ENCODE measurements at regions not wholly inside any gene's neighbourhood (a gene's known extent, or its start where the extent isn't known, plus 50 kb on each side); places are given as distances from the start of the nearest gene placed in this dataset.

- H3K27ac ChIP-seq: no peak overlapping the region
- H3K4me3 ChIP-seq: no peak overlapping the region
- TF ChIP-seq CEBPB (IDR thresholded peaks at IDR 0.05) (no peak), TFCP2L1 (CRISPR knock-in tag; IDR thresholded peaks at IDR 0.05) (no peak)
- TF ChIP-seq, protein P1, sequence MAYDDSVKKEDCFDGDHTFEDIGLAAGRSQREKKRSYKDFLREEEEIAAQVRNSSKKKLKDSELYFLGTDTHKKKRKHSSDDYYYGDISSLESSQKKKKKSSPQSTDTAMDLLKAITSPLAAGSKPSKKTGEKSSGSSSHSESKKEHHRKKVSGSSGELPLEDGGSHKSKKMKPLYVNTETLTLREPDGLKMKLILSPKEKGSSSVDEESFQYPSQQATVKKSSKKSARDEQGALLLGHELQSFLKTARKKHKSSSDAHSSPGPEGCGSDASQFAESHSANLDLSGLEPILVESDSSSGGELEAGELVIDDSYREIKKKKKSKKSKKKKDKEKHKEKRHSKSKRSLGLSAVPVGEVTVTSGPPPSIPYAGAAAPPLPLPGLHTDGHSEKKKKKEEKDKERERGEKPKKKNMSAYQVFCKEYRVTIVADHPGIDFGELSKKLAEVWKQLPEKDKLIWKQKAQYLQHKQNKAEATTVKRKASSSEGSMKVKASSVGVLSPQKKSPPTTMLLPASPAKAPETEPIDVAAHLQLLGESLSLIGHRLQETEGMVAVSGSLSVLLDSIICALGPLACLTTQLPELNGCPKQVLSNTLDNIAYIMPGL (CRISPR knock-in tag; IDR thresholded peaks at IDR 0.05; ENCODE audit: borderline replicate concordance): no peak
- CTCF ChIA-PET: no interaction called here
- H3K9me3 ChIP-seq: no peaks in the 10 kb centered on the region
- POLR2A ChIA-PET: no interaction called here
- H3K4me1 ChIP-seq: no peaks in the 10 kb centered on the region
- ATAC-seq (no peak), FAIRE-seq (no peak), DNase-seq (ENCODE audit: low read depth in 1 of 2, low spot score in 1 of 2) (no peak)
- 5% methylated on average over 6 of the region's 6 CpGs for WGBS (ENCODE audit: missing lambda C conversion rate)
- H3K4me2 ChIP-seq: no peak overlapping the region
Observed at GRCh38 chr22:22362936-22363335, 118.3 kb downstream of the VPREB1 start.

DNA sequence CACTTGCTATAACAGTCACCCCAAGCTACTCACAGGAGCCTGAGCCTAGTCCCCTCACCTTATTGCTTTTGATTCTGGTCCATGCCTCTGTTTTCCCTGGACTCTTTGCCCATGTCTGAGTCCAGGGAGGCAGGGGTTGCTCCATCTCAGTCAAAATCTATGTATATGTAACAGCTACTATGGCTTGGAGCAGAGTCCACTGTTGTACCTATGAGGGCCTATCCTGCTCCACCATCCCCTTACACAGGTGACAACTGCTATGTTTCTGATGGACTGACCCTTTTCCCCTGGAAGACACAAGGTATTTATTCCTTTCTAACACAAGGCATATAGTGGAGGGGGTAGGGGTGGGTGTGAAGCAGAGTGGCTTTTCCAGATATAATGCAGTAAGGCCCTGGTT is 119.6 kb downstream of the VPREB1 start:
- Histone ChIP-seq H3K4me2 (no peak overlapping the region), H3K4me1 (no peaks in the 10 kb centered on the region), H3K27ac (no peak overlapping the region), H3K4me3 (no peak overlapping the region), H3K9me3 (no peaks in the 10 kb centered on the region)
- ChIA-PET CTCF (no interaction called here), POLR2A (no interaction called here)
- FAIRE-seq (no peak), ATAC-seq (no peak), DNase-seq (ENCODE audit: low read depth in 1 of 2, low spot score in 1 of 2) (no peak)
- TF ChIP-seq ZFP36 (IDR thresholded peaks at IDR 0.05; ENCODE audit: borderline replicate concordance, partially characterized antibody): no peak
- no peak for TF ChIP-seq BCL3 (IDR thresholded peaks at IDR 0.05)
- no peak for TF ChIP-seq MYC (IDR thresholded peaks at IDR 0.05; ENCODE audit: borderline replicate concordance, low read length)
- no peak for TF ChIP-seq SMC3 (IDR thresholded peaks at IDR 0.05)
- TF ChIP-seq, protein P1 (CRISPR knock-in tag; IDR thresholded peaks at IDR 0.05; ENCODE audit: borderline replicate concordance): no peak
- no peak for TF ChIP-seq POLR2A (IDR thresholded peaks at IDR 0.05; ENCODE audit: low read length)
- TF ChIP-seq MAX (IDR thresholded peaks at IDR 0.05): no peak

DNA sequence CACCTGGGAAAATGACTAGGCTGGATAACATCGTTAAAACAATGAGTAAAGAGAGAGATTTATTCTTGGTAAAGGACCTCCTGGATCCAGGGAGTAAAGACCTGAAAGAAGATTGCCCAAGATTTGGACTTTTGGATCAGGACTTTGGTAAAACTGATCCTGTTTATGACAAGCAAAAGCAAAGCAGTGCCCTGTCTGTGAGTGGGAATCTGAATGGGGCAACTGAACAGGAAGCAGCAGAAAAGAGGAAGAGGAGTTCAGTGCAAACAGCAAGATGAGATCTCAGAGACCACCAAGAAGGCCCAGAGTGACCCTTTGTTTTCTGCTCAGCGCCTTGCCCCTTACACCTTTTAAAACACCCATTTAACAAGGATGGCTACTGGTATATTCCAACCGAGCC is 122.0 kb downstream of the VPREB1 start:
- no peak overlapping the region for H3K27ac ChIP-seq
- TF ChIP-seq, protein P2, sequence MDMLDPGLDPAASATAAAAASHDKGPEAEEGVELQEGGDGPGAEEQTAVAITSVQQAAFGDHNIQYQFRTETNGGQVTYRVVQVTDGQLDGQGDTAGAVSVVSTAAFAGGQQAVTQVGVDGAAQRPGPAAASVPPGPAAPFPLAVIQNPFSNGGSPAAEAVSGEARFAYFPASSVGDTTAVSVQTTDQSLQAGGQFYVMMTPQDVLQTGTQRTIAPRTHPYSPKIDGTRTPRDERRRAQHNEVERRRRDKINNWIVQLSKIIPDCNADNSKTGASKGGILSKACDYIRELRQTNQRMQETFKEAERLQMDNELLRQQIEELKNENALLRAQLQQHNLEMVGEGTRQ (IDR thresholded peaks at IDR 0.05): no peak
- TF ChIP-seq BHLHE40 (IDR thresholded peaks at IDR 0.05; ENCODE audit: low read depth, low read length) (no peak), SMC3 (IDR thresholded peaks at IDR 0.05) (no peak), MAFK (IDR thresholded peaks at IDR 0.05; ENCODE audit: partially characterized antibody) (no peak), RARB (CRISPR knock-in tag; IDR thresholded peaks at IDR 0.05) (no peak), TP53 (CRISPR knock-in tag; IDR thresholded peaks at IDR 0.05) (no peak), ZFP36 (IDR thresholded peaks at IDR 0.05; ENCODE audit: borderline replicate concordance, partially characterized antibody) (no peak), NFE2L2 (conservative IDR thresholded peaks at IDR 0.05; ENCODE audit: low read length) (no peak), FOSB (CRISPR knock-in tag; IDR thresholded peaks at IDR 0.05) (no peak), TFCP2L1 (CRISPR knock-in tag; IDR thresholded peaks at IDR 0.05) (no peak), HOXA7 (CRISPR knock-in tag; IDR thresholded peaks at IDR 0.05) (no peak), CEBPB (IDR thresholded peaks at IDR 0.05) (no peak), RCOR1 (IDR thresholded peaks at IDR 0.05; ENCODE audit: low read depth, low read length) (no peak)
- TF ChIP-seq, protein P3, sequence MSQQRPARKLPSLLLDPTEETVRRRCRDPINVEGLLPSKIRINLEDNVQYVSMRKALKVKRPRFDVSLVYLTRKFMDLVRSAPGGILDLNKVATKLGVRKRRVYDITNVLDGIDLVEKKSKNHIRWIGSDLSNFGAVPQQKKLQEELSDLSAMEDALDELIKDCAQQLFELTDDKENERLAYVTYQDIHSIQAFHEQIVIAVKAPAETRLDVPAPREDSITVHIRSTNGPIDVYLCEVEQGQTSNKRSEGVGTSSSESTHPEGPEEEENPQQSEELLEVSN (IDR thresholded peaks at IDR 0.05; ENCODE audit: borderline replicate concordance, low read depth): no peak
- TF ChIP-seq, protein P4, sequence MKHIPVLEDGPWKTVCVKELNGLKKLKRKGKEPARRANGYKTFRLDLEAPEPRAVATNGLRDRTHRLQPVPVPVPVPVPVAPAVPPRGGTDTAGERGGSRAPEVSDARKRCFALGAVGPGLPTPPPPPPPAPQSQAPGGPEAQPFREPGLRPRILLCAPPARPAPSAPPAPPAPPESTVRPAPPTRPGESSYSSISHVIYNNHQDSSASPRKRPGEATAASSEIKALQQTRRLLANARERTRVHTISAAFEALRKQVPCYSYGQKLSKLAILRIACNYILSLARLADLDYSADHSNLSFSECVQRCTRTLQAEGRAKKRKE (CRISPR knock-in tag; IDR thresholded peaks at IDR 0.05; ENCODE audit: low read depth): no peak
- TF ChIP-seq, protein P1 (CRISPR knock-in tag; IDR thresholded peaks at IDR 0.05; ENCODE audit: borderline replicate concordance): no peak
- no peak overlapping the region for H3K4me2 ChIP-seq
- no peaks in the 10 kb centered on the region for H3K4me1 ChIP-seq
- H3K4me3 ChIP-seq: no peak overlapping the region
- ATAC-seq: no peak
- CTCF ChIA-PET: interaction anchor here (1.5 kb wide), 1 partner anchor 9 kb away, joined by 4 read pairs; no protein-coding TSS in a partner anchor
- FAIRE-seq: no peak
- H3K9me3 ChIP-seq: no peaks in the 10 kb centered on the region
- POLR2A ChIA-PET: no interaction called here
- DNase-seq (ENCODE audit: low read depth in 1 of 2, low spot score in 1 of 2): no peak
- 0% methylated on average over 2 of the region's 3 CpGs for WGBS (ENCODE audit: missing lambda C conversion rate)

Data from A549 (cell line).